Colonic mucosa (tissue), 4 donors: ENCODE measurements at regions not wholly inside any gene's neighbourhood (a gene's known extent, or its start where the extent isn't known, plus 50 kb on each side); places are given as distances from the start of the nearest gene placed in this dataset.
"Not testable (repeated sequence)": the region's sequence is repeated elsewhere in the genome, so short reads cannot be mapped to it uniquely, and the experiment has no call there.

ENCODE experiments used
- DNase-seq: peaks from one replicate; pipeline ENCODE4 v3.0.0-alpha.2; 2020
- H3K27ac ChIP-seq: fragments of 200-600 bp; one replicate; pipeline ENCODE4 v1.8.0; 2021
- H3K27me3 ChIP-seq: fragments of 200-600 bp; one replicate; pipeline ENCODE4 v1.8.0; 2021
- H3K36me3 ChIP-seq: fragments of 200-600 bp; one replicate; pipeline ENCODE4 v1.8.0; 2021
- H3K4me1 ChIP-seq: fragments of 200-600 bp; one replicate; pipeline ENCODE4 v1.8.0; 2021; ENCODE audit warnings: mild to moderate bottlenecking
- H3K4me3 ChIP-seq: fragments of 200-600 bp; one replicate; pipeline ENCODE4 v1.8.0; 2021
- H3K9ac ChIP-seq, 2 donors: one replicate each; pipeline ENCODE4 v1.7.0; 2013; ENCODE audit warnings: control low read depth in 2 of 2, low read depth in 2 of 2, low read length in 2 of 2
- H3K9me3 ChIP-seq: fragments of 200-600 bp; one replicate; pipeline ENCODE4 v1.8.0; 2021
- CTCF ChIP-seq: fragments of 200-600 bp; IDR thresholded peaks from one replicate; pipeline ENCODE4 v1.8.0; 2022; ENCODE audit warnings: antibody characterized with exemption, mild to moderate bottlenecking
- intact Hi-C: fragments of 100-400 bp; cut with DNase I; formaldehyde crosslinking; loops from one replicate; pipeline ENCODE4 v1.14.1; 2022
- donor health status: healthy.
- donor health status: DM: no; HTN: no; CAD: no.
- donor health status: DM: no; HTN: no; CAD: no.

- Histone ChIP-seq H3K27ac (no peak overlapping the region), H3K9me3 (no peaks in the 10 kb centered on the region), H3K27me3 (no peaks in the 10 kb centered on the region), H3K9ac (no peak overlapping the region), H3K4me3 (no peak overlapping the region), H3K36me3 (no peaks in the 10 kb centered on the region), H3K4me1 (no peaks in the 10 kb centered on the region)
- intact Hi-C loops, result no loop called here
- no peak for DNase-seq
- no peak for TF ChIP-seq CTCF
These were observed 1351.9 kb downstream of the REEP3 start for GRCh38 chr10:64873088-64873487.

GRCh38 chr10:64873959-64874358 is 1352.8 kb downstream of the REEP3 start:
- Histone ChIP-seq H3K27ac (no peak overlapping the region), H3K36me3 (no peaks in the 10 kb centered on the region), H3K27me3 (no peaks in the 10 kb centered on the region), H3K4me3 (no peak overlapping the region), H3K4me1 (no peaks in the 10 kb centered on the region), H3K9ac (no peak overlapping the region), H3K9me3 (no peaks in the 10 kb centered on the region)
- DNase-seq, result no peak
- TF ChIP-seq CTCF, result no peak
- intact Hi-C loops, result no loop called here

GRCh38 chr10:64880546-64880945 is 1359.3 kb downstream of the REEP3 start:
- DNase-seq, result no peak
- H3K27ac ChIP-seq, result no peak overlapping the region
- no peaks in the 10 kb centered on the region for H3K36me3 ChIP-seq
- no peaks in the 10 kb centered on the region for H3K27me3 ChIP-seq
- intact Hi-C loops, result no loop called here
- H3K4me1 ChIP-seq, result no peaks in the 10 kb centered on the region
- H3K4me3 ChIP-seq, result no peak overlapping the region
- H3K9ac ChIP-seq, result no peak overlapping the region
- no peaks in the 10 kb centered on the region for H3K9me3 ChIP-seq
- TF ChIP-seq CTCF, result no peak

GRCh38 chr10:64881257-64881656 is 1360.1 kb downstream of the REEP3 start:
- Histone ChIP-seq H3K36me3 (no peaks in the 10 kb centered on the region), H3K9me3 (no peaks in the 10 kb centered on the region)
- intact Hi-C loops, result no loop called here

GRCh38 chr10:64896582-64896981 is 1375.4 kb downstream of the REEP3 start:
- intact Hi-C loops, result no loop called here
- no peaks in the 10 kb centered on the region for H3K27me3 ChIP-seq
- no peak overlapping the region for H3K9ac ChIP-seq
- no peaks in the 10 kb centered on the region for H3K36me3 ChIP-seq
- H3K4me3 ChIP-seq, result no peak overlapping the region
- no peak overlapping the region for H3K27ac ChIP-seq
- no peaks in the 10 kb centered on the region for H3K9me3 ChIP-seq
- H3K4me1 ChIP-seq, result no peaks in the 10 kb centered on the region
- no peak for TF ChIP-seq CTCF
- no peak for DNase-seq

More at GRCh38 chr10:64881257-64881656, 1360.1 kb downstream of the REEP3 start:
- no peaks in the 10 kb centered on the region for H3K4me1 ChIP-seq
- no peak for TF ChIP-seq CTCF
- no peak for DNase-seq
- no peak overlapping the region for H3K9ac ChIP-seq
- no peak overlapping the region for H3K4me3 ChIP-seq
- H3K27me3 ChIP-seq, result no peaks in the 10 kb centered on the region
- H3K27ac ChIP-seq, result no peak overlapping the region

- H3K9me3 ChIP-seq, H3K9ac ChIP-seq, DNase-seq, H3K4me1 ChIP-seq, H3K4me3 ChIP-seq, H3K36me3 ChIP-seq, intact Hi-C loops, H3K27me3 ChIP-seq, H3K27ac ChIP-seq: not testable (repeated sequence)
These were observed 1385.1 kb downstream of the REEP3 start for GRCh38 chr10:64906311-64906710.

GRCh38 chr10:64924306-64924705 is 1403.1 kb downstream of the REEP3 start:
- H3K9me3 ChIP-seq, H3K27ac ChIP-seq, H3K36me3 ChIP-seq, H3K27me3 ChIP-seq, DNase-seq, H3K4me1 ChIP-seq, intact Hi-C loops, H3K4me3 ChIP-seq, H3K9ac ChIP-seq: not testable (repeated sequence)
